ENCODE measurements at regions not wholly inside any gene's neighbourhood (a gene's known extent, or its start where the extent isn't known, plus 50 kb on each side); places are given as distances from the start of the nearest gene placed in this dataset.

DNA sequence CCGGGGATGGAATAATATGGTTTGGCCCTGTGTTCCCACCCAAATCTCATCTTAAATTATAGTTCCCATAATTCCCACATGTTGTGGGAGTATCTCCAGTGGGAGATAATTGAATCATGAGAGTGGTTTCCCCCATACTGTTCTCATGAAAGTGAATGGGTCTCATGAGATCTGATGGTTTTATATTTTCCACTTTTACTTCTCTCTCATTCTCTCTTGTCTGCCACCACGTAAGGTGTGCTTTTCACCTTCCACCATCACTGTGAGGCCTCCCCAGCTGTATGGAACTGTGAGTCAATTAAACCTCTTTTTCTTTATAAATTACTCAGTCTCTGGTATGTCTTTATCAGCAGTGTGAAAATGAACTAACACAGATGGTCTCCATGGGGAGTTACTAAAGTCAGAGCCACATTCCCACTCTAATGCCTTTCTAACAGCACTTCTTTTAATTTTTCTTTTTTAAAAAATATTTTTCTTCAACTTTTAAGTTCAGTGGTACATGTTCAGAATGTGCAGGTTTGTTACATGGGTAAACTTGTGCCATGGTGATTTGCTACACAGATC, 306.6 kb downstream of the DTHD1 start:
- Mint-ChIP-seq H3K4me1 (ENCODE audit: low read depth, unreplicated experiment) (no peaks in the 10 kb centered on the region), H3K36me3 (ENCODE audit: insufficient read depth, unreplicated experiment) (no peaks in the 10 kb centered on the region), H3K9me3 (ENCODE audit: unreplicated experiment) (peaks cover 8% of the 10 kb centered on the region), H3K27ac (ENCODE audit: unreplicated experiment) (no peak overlapping the region), H3K4me3 (ENCODE audit: unreplicated experiment) (no peak overlapping the region), H3K27me3 (ENCODE audit: insufficient read depth, unreplicated experiment) (no peaks in the 10 kb centered on the region)
- no peaks in the 10 kb centered on the region for H3K4me1 ChIP-seq
- ChIA-PET CTCF (no interaction called here), POLR2A (no interaction called here)
- no peaks in the 10 kb centered on the region for H3K27me3 ChIP-seq (replicated peaks; ENCODE audit: control insufficient read depth, insufficient read depth, low read length)
- TF ChIP-seq, protein P1, sequence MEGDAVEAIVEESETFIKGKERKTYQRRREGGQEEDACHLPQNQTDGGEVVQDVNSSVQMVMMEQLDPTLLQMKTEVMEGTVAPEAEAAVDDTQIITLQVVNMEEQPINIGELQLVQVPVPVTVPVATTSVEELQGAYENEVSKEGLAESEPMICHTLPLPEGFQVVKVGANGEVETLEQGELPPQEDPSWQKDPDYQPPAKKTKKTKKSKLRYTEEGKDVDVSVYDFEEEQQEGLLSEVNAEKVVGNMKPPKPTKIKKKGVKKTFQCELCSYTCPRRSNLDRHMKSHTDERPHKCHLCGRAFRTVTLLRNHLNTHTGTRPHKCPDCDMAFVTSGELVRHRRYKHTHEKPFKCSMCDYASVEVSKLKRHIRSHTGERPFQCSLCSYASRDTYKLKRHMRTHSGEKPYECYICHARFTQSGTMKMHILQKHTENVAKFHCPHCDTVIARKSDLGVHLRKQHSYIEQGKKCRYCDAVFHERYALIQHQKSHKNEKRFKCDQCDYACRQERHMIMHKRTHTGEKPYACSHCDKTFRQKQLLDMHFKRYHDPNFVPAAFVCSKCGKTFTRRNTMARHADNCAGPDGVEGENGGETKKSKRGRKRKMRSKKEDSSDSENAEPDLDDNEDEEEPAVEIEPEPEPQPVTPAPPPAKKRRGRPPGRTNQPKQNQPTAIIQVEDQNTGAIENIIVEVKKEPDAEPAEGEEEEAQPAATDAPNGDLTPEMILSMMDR (IDR thresholded peaks at IDR 0.05; ENCODE audit: insufficient read depth in 1 of 2, low read depth in 1 of 2, low read length in 1 of 2, severe bottlenecking in 1 of 2, unreplicated experiment in 1 of 2) = no peak
- intact Hi-C loops (cut with micrococcal nuclease; ENCODE audit: unreplicated experiment) = no loop called here
- no peak for DNase-seq
- no peaks in the 10 kb centered on the region for H3K36me3 ChIP-seq (ENCODE audit: control insufficient read depth, insufficient read depth, low read length)
- no peak overlapping the region for H3K4me3 ChIP-seq (ENCODE audit: low read depth, low read length)
- no peaks in the 10 kb centered on the region for H3K9me3 ChIP-seq
- BruUV-seq (replicated peaks) = no TSS peak

DNA sequence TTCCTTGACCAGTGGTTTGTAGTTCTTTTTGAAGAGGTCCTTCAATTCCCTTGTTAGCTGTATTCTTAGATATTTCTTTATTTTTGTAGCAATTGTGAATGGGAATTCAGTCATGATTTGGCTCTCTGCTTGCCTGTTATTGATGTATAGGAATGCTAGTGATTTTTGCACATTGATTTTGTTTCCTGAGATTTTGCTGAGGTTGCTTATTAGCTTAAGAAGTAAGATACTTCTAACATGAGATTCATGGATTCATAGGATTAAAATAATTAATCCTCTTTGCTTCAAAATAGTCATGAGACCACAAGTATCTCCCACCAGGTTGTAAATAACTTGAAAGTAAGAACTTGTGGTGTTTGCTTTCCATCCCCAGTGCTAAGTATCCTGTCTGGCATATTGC, 308.9 kb downstream of the DTHD1 start:
- Histone ChIP-seq H3K27me3 (replicated peaks; ENCODE audit: control insufficient read depth, insufficient read depth, low read length) (no peaks in the 10 kb centered on the region), H3K9me3 (no peaks in the 10 kb centered on the region), H3K4me3 (ENCODE audit: low read depth, low read length) (no peak overlapping the region), H3K4me1 (no peaks in the 10 kb centered on the region), H3K36me3 (ENCODE audit: control insufficient read depth, insufficient read depth, low read length) (no peaks in the 10 kb centered on the region)
- TF ChIP-seq, protein P1 (IDR thresholded peaks at IDR 0.05; ENCODE audit: insufficient read depth in 1 of 2, low read depth in 1 of 2, low read length in 1 of 2, severe bottlenecking in 1 of 2, unreplicated experiment in 1 of 2) = no peak
- ChIA-PET POLR2A (no interaction called here), CTCF (no interaction called here)
- H3K36me3 Mint-ChIP-seq (ENCODE audit: insufficient read depth, unreplicated experiment) = no peaks in the 10 kb centered on the region
- H3K4me3 Mint-ChIP-seq (ENCODE audit: unreplicated experiment) = no peak overlapping the region
- H3K4me1 Mint-ChIP-seq (ENCODE audit: low read depth, unreplicated experiment) = no peaks in the 10 kb centered on the region
- BruUV-seq (replicated peaks) = no TSS peak
- intact Hi-C loops (cut with micrococcal nuclease; ENCODE audit: unreplicated experiment) = no loop called here
- DNase-seq = no peak
- H3K27me3 Mint-ChIP-seq (ENCODE audit: insufficient read depth, unreplicated experiment) = no peaks in the 10 kb centered on the region
- H3K27ac Mint-ChIP-seq (ENCODE audit: unreplicated experiment) = no peak overlapping the region
- peaks cover 8% of the 10 kb centered on the region for H3K9me3 Mint-ChIP-seq (ENCODE audit: unreplicated experiment)

DNA sequence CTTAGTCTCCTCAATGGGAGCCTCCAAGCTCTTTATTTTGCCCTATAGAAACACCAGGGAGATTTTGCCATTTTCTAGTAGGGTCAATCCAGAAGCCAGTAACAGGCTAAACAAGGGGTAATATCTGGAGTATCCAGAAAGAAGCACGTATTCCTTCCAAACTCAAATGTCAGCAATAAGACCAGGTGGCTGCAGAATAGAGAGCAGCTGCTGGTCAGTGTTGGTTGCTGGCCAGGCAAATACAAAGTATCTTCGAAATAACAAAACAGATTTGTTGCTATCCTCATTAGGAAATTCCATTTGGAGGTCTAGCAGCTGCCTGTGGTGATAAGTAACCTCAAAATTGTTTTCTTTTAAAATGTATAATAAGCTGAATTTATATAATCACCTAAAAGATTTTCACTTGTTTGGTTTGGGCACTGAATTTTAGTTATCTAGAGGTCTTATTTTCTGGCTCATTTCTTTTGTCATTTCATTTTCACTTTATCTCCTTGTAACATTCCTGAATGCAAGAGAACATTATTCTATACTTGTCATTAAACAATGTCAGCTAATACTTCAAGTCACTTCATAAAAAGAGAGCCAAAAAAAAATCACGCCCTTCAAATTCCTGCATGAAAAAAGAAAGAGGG, 320.6 kb downstream of the DTHD1 start:
- CTCF ChIA-PET = no interaction called here
- TF ChIP-seq, protein P1 (IDR thresholded peaks at IDR 0.05; ENCODE audit: insufficient read depth in 1 of 2, low read depth in 1 of 2, low read length in 1 of 2, severe bottlenecking in 1 of 2, unreplicated experiment in 1 of 2) = no peak
- Mint-ChIP-seq H3K27me3 (ENCODE audit: insufficient read depth, unreplicated experiment) (no peaks in the 10 kb centered on the region), H3K4me3 (ENCODE audit: unreplicated experiment) (no peak overlapping the region), H3K27ac (ENCODE audit: unreplicated experiment) (no peak overlapping the region), H3K36me3 (ENCODE audit: insufficient read depth, unreplicated experiment) (no peaks in the 10 kb centered on the region), H3K9me3 (ENCODE audit: unreplicated experiment) (no peaks in the 10 kb centered on the region), H3K4me1 (ENCODE audit: low read depth, unreplicated experiment) (no peaks in the 10 kb centered on the region)
- H3K4me1 ChIP-seq = no peaks in the 10 kb centered on the region
- no peak overlapping the region for H3K4me3 ChIP-seq (ENCODE audit: low read depth, low read length)
- no TSS peak for BruUV-seq (replicated peaks)
- H3K36me3 ChIP-seq (ENCODE audit: control insufficient read depth, insufficient read depth, low read length) = no peaks in the 10 kb centered on the region
- DNase-seq = no peak
- H3K27me3 ChIP-seq (replicated peaks; ENCODE audit: control insufficient read depth, insufficient read depth, low read length) = no peaks in the 10 kb centered on the region
- intact Hi-C loops (cut with micrococcal nuclease; ENCODE audit: unreplicated experiment) = no loop called here
- POLR2A ChIA-PET = no interaction called here
- no peaks in the 10 kb centered on the region for H3K9me3 ChIP-seq

All from Caco-2 (cell line).